ENCODE measurements at regions not wholly inside any gene's neighbourhood (a gene's known extent, or its start where the extent isn't known, plus 50 kb on each side); places are given as distances from the start of the nearest gene placed in this dataset.
"Not testable (repeated sequence)": the region's sequence is repeated elsewhere in the genome, so short reads cannot be mapped to it uniquely, and the experiment has no call there.

DNA sequence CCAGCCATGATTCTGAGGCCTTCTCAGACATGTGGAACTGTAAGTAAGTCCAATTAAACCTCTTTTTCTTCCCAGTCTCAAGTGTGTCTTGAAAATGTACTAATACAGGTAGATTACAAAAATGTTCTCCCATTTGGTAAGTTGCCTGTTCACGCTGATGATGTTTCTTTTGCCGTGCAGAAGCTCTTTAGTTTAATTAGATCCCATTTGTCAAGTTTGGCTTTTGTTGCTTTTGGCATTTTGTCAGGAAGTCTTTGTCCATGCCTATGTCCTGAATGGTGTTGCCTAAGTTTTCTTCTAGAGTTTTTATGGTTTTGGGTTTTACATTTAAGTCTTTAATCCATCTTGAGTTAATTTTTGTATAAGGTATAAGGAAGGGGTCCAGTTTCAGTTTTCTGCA is 712.5 kb upstream of the ZNF608 start:
- not testable (repeated sequence) for TF ChIP-seq POLR2A, EP300 (IDR thresholded peaks at IDR 0.05)
- TF ChIP-seq, protein P1, sequence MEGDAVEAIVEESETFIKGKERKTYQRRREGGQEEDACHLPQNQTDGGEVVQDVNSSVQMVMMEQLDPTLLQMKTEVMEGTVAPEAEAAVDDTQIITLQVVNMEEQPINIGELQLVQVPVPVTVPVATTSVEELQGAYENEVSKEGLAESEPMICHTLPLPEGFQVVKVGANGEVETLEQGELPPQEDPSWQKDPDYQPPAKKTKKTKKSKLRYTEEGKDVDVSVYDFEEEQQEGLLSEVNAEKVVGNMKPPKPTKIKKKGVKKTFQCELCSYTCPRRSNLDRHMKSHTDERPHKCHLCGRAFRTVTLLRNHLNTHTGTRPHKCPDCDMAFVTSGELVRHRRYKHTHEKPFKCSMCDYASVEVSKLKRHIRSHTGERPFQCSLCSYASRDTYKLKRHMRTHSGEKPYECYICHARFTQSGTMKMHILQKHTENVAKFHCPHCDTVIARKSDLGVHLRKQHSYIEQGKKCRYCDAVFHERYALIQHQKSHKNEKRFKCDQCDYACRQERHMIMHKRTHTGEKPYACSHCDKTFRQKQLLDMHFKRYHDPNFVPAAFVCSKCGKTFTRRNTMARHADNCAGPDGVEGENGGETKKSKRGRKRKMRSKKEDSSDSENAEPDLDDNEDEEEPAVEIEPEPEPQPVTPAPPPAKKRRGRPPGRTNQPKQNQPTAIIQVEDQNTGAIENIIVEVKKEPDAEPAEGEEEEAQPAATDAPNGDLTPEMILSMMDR (IDR thresholded peaks at IDR 0.05): not testable (repeated sequence)

Data from sigmoid colon (tissue), 4 donors.